A673 (cell line): ENCODE measurements at regions not wholly inside any gene's neighbourhood (a gene's known extent, or its start where the extent isn't known, plus 50 kb on each side); places are given as distances from the start of the nearest gene placed in this dataset.

ENCODE experiments used
- EZH2 ChIP-seq: fragments of 200-600 bp; sonication (generic); IDR thresholded peaks from 2 replicates; pipeline ENCODE4 v1.6.1; 2017; ENCODE audit warnings: borderline replicate concordance, low read depth, mild to moderate bottlenecking, mixed read lengths, antibody characterized with exemption, low read length; ENCODE audit not compliant: poor library complexity, severe bottlenecking
- TF ChIP-seq, protein P1 (sequence below): fragments of 300-800, 200-600 bp; sonication (generic); conservative IDR thresholded peaks from 2 replicates; pipeline ENCODE4 v1.5.1; 2017; ENCODE audit warnings: low read depth, mild to moderate bottlenecking, antibody characterized with exemption, low read length, moderate library complexity, mixed read lengths

DNA sequence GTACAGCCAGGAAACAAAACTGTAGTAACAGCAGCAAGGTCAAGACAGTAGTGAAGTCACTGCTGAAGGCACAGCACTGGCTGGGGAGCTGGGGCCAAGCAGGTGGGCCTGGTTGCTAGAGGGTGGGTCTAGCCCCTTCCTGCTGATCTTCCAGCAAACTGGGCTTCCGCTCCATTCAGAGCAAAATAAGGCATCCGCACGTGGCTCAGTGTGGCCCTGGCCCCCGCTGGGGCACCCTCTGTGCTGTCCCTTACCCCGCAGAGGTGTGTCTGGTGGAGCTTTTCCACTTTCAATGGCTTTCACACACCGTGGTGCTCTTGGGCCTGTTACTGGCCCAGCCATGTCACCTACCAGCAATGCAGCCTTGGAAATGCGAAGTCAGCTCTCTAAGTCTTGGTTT lies 162.4 kb upstream of the B3GAT1 start:
- TF ChIP-seq, protein P1, sequence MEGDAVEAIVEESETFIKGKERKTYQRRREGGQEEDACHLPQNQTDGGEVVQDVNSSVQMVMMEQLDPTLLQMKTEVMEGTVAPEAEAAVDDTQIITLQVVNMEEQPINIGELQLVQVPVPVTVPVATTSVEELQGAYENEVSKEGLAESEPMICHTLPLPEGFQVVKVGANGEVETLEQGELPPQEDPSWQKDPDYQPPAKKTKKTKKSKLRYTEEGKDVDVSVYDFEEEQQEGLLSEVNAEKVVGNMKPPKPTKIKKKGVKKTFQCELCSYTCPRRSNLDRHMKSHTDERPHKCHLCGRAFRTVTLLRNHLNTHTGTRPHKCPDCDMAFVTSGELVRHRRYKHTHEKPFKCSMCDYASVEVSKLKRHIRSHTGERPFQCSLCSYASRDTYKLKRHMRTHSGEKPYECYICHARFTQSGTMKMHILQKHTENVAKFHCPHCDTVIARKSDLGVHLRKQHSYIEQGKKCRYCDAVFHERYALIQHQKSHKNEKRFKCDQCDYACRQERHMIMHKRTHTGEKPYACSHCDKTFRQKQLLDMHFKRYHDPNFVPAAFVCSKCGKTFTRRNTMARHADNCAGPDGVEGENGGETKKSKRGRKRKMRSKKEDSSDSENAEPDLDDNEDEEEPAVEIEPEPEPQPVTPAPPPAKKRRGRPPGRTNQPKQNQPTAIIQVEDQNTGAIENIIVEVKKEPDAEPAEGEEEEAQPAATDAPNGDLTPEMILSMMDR, result no peak
- no peak for TF ChIP-seq EZH2
